Muscle layer of duodenum (tissue), 2 donors: ENCODE measurements at regions not wholly inside any gene's neighbourhood (a gene's known extent, or its start where the extent isn't known, plus 50 kb on each side); places are given as distances from the start of the nearest gene placed in this dataset.
"Not testable (repeated sequence)": the region's sequence is repeated elsewhere in the genome, so short reads cannot be mapped to it uniquely, and the experiment has no call there.

Experiments
- H3K27ac ChIP-seq: one replicate; pipeline ENCODE4 v1.7.0; 2013; ENCODE audit warnings: mild to moderate bottlenecking, low read length
- H3K27me3 ChIP-seq: one replicate; pipeline ENCODE4 v1.7.0; 2013; ENCODE audit warnings: low read depth, mild to moderate bottlenecking, control low read depth, low read length
- H3K36me3 ChIP-seq, 2 donors: one replicate each; pipeline ENCODE4 v1.7.0; 2013; ENCODE audit warnings: low read length in 2 of 2, control low read depth in 1 of 2, mild to moderate bottlenecking in 1 of 2; ENCODE audit not compliant: insufficient read depth in 2 of 2, control insufficient read depth in 1 of 2
- H3K4me1 ChIP-seq, 2 donors: one replicate each; pipeline ENCODE4 v1.7.0; 2013; ENCODE audit warnings: low read length in 2 of 2, mild to moderate bottlenecking in 2 of 2, control low read depth in 1 of 2, moderate library complexity in 1 of 2; ENCODE audit not compliant: insufficient read depth in 2 of 2, control insufficient read depth in 1 of 2
- H3K4me3 ChIP-seq, 2 donors: one replicate each; pipeline ENCODE4 v1.7.0; 2013; ENCODE audit warnings: low read length in 2 of 2, low read depth in 1 of 2, mild to moderate bottlenecking in 1 of 2
- H3K9me3 ChIP-seq, 2 donors: one replicate each; pipeline ENCODE4 v1.7.0; 2013; ENCODE audit warnings: low read length in 2 of 2, control low read depth in 1 of 2, mild to moderate bottlenecking in 1 of 2; ENCODE audit not compliant: control insufficient read depth in 1 of 2
- donor health status: healthy.

GRCh38 chr2:109669731-109670130, 55.6 kb downstream of the SOWAHC start:
- Histone ChIP-seq H3K4me3 (no peak overlapping the region), H3K27ac (no peak overlapping the region), H3K4me1 (no peaks in the 10 kb centered on the region), H3K27me3 (no peaks in the 10 kb centered on the region), H3K36me3 (no peaks in the 10 kb centered on the region), H3K9me3 (no peaks in the 10 kb centered on the region)

DNA sequence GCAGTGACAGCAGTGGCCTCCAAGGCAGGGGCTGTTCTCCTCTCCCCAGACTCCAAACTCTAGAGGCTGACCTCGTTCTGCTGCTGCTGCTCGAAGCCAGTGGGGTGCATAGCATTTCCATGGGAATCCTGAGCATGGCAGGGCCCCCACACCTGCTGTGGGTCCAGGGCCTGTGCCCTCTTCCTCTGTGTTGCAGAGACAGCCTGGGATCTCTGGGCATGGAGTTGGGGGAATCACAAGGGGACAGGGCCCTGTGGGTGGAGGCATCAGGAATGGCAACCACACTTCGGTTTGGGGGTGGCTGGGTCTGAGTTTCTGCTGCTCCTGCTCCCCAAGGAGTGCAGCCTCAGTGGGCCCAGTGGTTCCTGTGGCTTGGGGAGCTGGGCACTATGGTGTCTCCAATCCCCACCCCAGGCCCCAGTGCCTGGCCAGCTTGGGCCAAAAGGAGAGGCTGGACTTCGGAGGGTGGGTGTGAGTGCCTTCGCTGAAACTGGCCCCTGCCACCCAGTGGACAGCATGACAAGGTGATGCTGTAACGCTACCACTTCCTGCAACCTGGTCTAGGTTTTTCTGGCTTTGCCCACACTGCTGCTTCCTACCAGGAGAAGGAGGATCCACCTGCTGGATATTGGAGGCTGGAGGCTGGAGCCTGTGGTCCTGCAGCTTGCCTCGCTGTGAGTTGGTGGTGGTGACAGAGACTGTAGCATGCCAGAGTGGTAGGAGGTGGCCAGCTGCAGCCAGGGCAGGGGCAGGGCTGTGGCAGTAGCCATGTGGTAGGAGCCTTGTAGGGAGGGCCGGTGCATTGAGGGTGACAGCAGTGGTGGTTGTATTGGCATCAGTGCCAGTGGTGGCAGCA, 56.6 kb downstream of the SOWAHC start:
- H3K27ac ChIP-seq, result no peak overlapping the region
- no peaks in the 10 kb centered on the region for H3K36me3 ChIP-seq
- H3K27me3 ChIP-seq, result no peaks in the 10 kb centered on the region
- no peaks in the 10 kb centered on the region for H3K9me3 ChIP-seq
- H3K4me1 ChIP-seq, result no peaks in the 10 kb centered on the region
- H3K4me3 ChIP-seq, result no peak overlapping the region

DNA sequence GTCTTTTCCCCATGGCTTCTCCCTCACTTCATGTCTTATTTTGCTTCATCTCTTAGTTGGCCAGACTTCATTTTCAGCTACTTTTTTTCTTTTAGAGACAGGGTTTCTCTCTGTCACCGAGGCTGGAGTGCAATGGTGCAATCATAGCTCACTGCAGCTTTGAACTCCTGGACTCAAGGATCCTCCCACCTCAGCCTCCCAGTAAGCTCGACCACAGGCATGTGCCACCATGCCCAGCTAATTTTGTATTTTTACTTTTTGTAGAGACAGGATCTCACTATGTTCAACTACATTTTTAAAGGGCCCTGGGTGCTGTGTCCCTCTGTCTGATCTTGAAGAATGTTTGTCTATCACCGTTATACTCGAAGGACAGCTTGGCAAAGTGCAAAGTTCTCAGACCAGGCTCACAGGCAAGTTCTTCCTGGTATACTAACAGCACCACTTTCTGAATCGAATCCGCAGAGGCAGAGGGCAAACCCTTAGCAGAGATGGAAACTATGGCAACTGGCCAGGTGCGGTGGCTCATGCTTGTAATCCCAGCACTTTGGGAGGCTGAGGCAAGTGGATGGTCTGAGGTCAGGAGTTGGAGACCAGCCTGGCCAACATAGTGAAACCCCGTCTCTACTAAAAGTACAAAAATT, 60.9 kb downstream of the SOWAHC start:
- no peak overlapping the region for H3K27ac ChIP-seq
- H3K9me3 ChIP-seq, result no peaks in the 10 kb centered on the region

DNA sequence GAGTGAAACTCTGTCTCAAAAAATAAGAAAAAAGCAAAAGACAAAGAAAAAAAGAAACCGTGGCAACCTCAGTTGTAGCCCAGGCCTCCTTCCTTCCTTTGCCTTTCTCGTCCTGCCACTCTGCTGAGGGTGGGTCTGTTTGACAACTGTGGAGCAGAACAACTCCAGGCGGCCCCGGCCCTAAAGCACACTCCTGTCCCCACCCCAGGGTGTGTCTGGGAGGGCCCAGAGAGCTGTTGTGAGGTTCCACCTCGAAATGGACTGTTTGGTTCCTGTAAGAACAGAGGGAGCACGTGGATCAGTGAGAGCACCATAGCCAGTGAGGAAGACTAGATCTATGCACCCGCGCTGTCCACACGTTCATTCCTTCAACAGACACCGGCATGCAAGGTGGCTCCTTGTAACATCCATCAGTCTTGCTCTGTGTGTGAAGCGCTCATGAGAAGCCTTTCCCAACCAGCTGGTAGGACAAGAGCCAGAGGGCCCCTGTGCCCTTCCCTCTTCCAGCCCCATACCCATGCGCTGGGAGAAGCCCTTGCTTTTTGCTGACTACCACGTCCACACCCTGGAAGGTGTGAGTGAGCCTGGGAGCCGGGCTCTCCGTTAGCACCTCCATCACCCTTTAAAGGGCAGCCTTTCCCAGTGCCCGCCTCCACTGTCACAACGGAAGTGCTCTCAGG, 61.6 kb downstream of the SOWAHC start:
- no peaks in the 10 kb centered on the region for H3K9me3 ChIP-seq
- no peaks in the 10 kb centered on the region for H3K27me3 ChIP-seq
- H3K4me3 ChIP-seq, result no peak overlapping the region
- no peak overlapping the region for H3K27ac ChIP-seq
- H3K4me1 ChIP-seq, result peaks cover 0 to 15% of the 10 kb centered on the region in 2 donors
- no peaks in the 10 kb centered on the region for H3K36me3 ChIP-seq

More for the DNA sequence above, 60.9 kb downstream of the SOWAHC start:
- Histone ChIP-seq H3K4me3 (no peak overlapping the region), H3K27me3 (no peaks in the 10 kb centered on the region), H3K4me1 (peaks cover 0 to 10% of the 10 kb centered on the region in 2 donors), H3K36me3 (no peaks in the 10 kb centered on the region)

DNA sequence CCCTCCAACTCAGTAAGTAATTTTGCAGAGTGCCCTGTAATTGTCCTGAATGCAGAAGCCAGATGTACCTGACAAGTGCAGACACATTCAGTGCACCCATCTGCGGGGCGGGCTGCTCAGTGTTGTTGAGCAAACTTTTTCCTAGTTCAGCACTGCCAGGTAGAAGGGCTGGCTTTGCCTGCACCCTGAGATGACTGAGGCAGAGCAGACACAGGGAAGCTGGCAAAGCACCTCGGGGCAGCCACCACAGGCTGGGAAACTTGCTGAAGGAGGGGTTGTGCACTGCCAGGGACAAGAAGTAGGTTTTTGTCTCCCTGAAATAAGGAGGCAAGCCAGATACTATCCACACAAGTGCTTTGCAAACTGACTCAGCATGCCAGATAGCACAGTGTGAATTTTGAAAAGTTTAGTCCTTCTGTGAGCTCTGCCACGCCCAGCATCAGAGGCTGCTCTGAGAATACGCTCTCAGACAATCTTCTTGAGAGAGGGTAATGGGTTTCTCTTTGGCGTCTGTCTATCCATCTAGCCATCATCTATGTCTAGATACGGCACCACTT, 62.3 kb downstream of the SOWAHC start:
- H3K4me3 ChIP-seq, result no peak overlapping the region
- H3K27ac ChIP-seq, result no peak overlapping the region
- no peaks in the 10 kb centered on the region for H3K9me3 ChIP-seq
- no peaks in the 10 kb centered on the region for H3K27me3 ChIP-seq
- H3K4me1 ChIP-seq, result peaks cover 0 to 16% of the 10 kb centered on the region in 2 donors
- no peaks in the 10 kb centered on the region for H3K36me3 ChIP-seq

DNA sequence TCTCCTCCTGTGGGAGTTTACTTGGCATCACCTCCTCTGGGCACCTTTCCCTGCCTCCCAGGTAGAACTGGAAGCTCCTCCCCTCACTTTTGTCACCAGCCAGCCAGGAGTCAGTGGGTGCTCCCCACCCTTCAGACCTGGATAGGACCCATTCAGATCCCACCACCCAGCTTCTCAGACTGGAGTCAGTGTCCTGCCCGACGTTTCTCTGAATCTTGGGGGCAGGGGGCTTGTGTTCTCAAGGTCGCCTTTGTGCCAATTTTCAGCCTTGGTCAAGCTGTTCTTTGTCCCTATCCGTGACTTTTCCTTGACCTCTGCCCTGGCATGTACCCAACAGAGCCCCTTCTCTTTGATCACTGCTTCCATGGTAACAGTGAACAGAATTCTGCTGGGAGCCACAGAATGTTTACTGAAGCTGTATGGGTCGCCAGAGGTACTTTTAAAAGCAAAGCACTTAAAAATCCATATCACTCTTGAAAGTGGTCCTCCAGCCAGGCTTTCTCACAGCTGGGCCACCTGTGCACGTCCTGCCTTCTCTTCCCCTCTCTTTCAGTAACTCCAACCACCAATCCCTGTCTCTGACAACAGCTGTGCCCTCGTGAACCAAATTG, 63.1 kb downstream of the SOWAHC start:
- H3K9me3 ChIP-seq, H3K4me3 ChIP-seq, H3K27me3 ChIP-seq, H3K27ac ChIP-seq, H3K36me3 ChIP-seq: not testable (repeated sequence)
- H3K4me1 ChIP-seq, result peaks cover 0 to 23% of the 10 kb centered on the region in 2 donors

DNA sequence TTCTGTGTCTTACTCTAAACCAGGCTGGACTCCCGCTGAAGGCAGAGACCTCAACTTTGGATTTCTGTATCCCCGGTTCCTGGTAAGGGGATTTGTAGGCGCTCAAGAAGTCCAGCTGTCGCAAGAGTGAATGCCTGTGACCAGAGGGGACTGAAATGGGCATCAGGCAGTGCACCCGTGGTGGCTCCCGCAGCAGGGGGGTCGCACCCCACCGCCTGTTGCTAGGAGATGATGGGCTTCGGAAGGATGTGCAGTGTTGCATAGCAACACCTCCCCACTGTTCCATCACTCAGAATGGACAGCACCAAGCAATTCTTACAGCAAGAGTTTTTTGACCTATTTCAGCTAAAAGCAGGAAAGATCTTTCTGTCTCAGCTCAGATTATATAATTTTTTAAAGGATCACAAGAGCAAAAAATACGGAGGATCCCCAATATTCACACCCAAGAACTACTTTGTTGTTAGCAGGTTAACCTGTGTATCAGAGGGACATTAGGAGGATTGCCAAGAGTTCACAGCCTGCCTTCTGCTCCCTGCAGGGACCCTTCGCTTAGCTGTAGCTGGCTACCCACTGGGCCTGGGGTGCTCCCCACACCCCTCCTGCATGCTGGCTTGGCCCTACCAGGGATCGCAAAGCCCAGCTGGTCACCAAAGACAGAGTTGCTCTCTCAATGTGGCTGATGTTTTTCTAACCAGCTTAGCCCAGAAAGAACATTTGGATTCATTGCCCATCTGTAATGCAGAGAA, 63.8 kb downstream of the SOWAHC start:
- Histone ChIP-seq H3K4me3 (no peak overlapping the region), H3K4me1 (peaks cover 0 to 23% of the 10 kb centered on the region in 2 donors), H3K27ac (no peak overlapping the region)

DNA sequence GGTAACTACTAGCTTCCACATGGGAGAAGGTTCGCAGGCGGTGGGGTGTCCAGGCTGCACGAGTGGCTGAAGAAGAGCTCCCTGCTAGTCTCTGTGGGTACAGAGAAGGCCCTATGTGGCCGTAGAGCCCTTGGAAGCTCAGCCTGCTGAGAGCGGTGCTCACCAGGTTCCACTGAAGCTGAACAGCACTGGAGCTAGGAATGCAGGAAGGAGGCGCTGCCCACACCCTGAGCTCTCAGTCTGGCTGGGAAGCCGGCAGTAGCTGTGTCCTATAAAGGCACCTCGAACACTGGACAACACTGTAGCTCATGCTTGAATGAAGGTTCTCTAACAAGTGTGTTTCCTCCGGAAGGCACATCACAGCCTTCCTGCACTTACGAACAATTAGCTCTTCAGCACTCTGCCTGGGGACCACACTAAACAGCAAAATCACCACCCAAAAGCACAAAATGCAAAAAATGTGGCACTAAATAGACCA, 64.6 kb downstream of the SOWAHC start:
- H3K27ac ChIP-seq, H3K36me3 ChIP-seq, H3K4me3 ChIP-seq, H3K9me3 ChIP-seq, H3K27me3 ChIP-seq: not testable (repeated sequence)
- peaks cover 0 to 23% of the 10 kb centered on the region in 2 donors for H3K4me1 ChIP-seq

More for the DNA sequence above, 63.8 kb downstream of the SOWAHC start:
- Histone ChIP-seq H3K27me3 (no peaks in the 10 kb centered on the region), H3K36me3 (no peaks in the 10 kb centered on the region), H3K9me3 (no peaks in the 10 kb centered on the region)

- Histone ChIP-seq H3K36me3 (no peaks in the 10 kb centered on the region), H3K27ac (no peak overlapping the region), H3K9me3 (no peaks in the 10 kb centered on the region), H3K27me3 (no peaks in the 10 kb centered on the region), H3K4me1 (peaks cover 0 to 23% of the 10 kb centered on the region in 2 donors), H3K4me3 (no peak overlapping the region)
Measured at GRCh38 chr2:109679225-109679624, 65.1 kb downstream of the SOWAHC start.

- H3K27ac ChIP-seq, result no peak overlapping the region
Measured at GRCh38 chr2:109679626-109680025, 65.5 kb downstream of the SOWAHC start.

More at GRCh38 chr2:109679626-109680025, 65.5 kb downstream of the SOWAHC start:
- no peaks in the 10 kb centered on the region for H3K27me3 ChIP-seq
- no peaks in the 10 kb centered on the region for H3K36me3 ChIP-seq
- H3K4me3 ChIP-seq, result no peak overlapping the region
- H3K4me1 ChIP-seq, result peaks cover 0 to 23% of the 10 kb centered on the region in 2 donors
- H3K9me3 ChIP-seq, result no peaks in the 10 kb centered on the region
